BLaER1 (cell line): ENCODE measurements at regions not wholly inside any gene's neighbourhood (a gene's known extent, or its start where the extent isn't known, plus 50 kb on each side); places are given as distances from the start of the nearest gene placed in this dataset.

ENCODE experiments used
- H3K27ac ChIP-seq: shearing (Covaris generic); formaldehyde crosslinking; 2 replicates; pipeline ENCODE4 v1.8.1; 2022
- H3K27me3 ChIP-seq: shearing (Covaris generic); formaldehyde crosslinking; 2 replicates; pipeline ENCODE4 v1.8.1; 2022
- H3K36me3 ChIP-seq: shearing (Covaris generic); formaldehyde crosslinking; 2 replicates; pipeline ENCODE4 v1.8.1; 2022
- H3K4me1 ChIP-seq: shearing (Covaris generic); formaldehyde crosslinking; 2 replicates; pipeline ENCODE4 v1.8.1; 2022
- H3K4me2 ChIP-seq: shearing (Covaris generic); formaldehyde crosslinking; 2 replicates; pipeline ENCODE4 v1.8.1; 2022
- H3K4me3 ChIP-seq: shearing (Covaris generic); formaldehyde crosslinking; 2 replicates; pipeline ENCODE4 v1.8.1; 2022
- H3K9ac ChIP-seq: shearing (Covaris generic); formaldehyde crosslinking; 2 replicates; pipeline ENCODE4 v1.8.1; 2022
- H3K9me3 ChIP-seq: shearing (Covaris generic); formaldehyde crosslinking; 2 replicates; pipeline ENCODE4 v1.8.1; 2022
- H4K20me1 ChIP-seq: shearing (Covaris generic); formaldehyde crosslinking; 2 replicates; pipeline ENCODE4 v1.8.1; 2022
- Cebpa-rat ChIP-seq: shearing (Covaris generic); IDR thresholded peaks from 2 replicates; pipeline ENCODE4 v1.8.1; 2022

- peak overlapping the region; percentile 79 for H3K9ac ChIP-seq
Measured at GRCh38 chr9:6703898-6704639, 53.7 kb upstream of the KDM4C start.

DNA sequence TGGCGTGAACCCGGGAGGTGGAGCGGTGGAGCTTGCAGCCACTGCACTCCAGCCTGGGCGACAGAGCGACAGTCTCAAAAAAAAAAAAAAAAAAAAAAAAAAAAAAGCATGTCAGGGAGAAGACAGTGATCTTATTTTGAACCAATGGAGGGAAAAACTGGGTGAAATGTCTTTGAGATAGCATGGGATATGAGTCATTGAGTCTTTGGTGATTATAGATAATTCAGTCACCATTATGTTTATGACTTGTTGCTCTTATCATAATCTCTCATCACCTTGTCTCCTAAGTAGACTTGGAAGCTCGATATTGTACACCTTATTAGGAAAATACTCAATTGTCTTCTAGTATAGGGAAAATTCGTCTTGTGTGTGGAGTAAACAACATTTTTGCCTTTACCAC is 55.1 kb upstream of the KDM4C start:
- no peaks in the 10 kb centered on the region for H4K20me1 ChIP-seq
- peak overlapping the region; percentile 87 for H3K27ac ChIP-seq
- no peak for TF ChIP-seq Cebpa-rat
- H3K4me3 ChIP-seq = peak overlapping the region; percentile 71
- peaks cover 9% of the 10 kb centered on the region for H3K9me3 ChIP-seq
- H3K9ac ChIP-seq = peak overlapping the region; percentile 79
- no peaks in the 10 kb centered on the region for H3K27me3 ChIP-seq
- peaks cover 51% of the 10 kb centered on the region for H3K4me1 ChIP-seq
- peak overlapping the region; percentile 89 for H3K4me2 ChIP-seq
- H3K36me3 ChIP-seq = no peaks in the 10 kb centered on the region

More at GRCh38 chr9:6703898-6704639, 53.7 kb upstream of the KDM4C start:
- no peak for TF ChIP-seq Cebpa-rat
- Histone ChIP-seq H3K4me3 (peak overlapping the region; percentile 71), H3K4me2 (peak overlapping the region; percentile 89), H3K9me3 (peaks cover 20% of the 10 kb centered on the region), H3K36me3 (0 out of 2 replicates have a peak, but pooled peaks cover 4% of the 10 kb centered on the region), H3K4me1 (peaks cover 51% of the 10 kb centered on the region), H4K20me1 (no peaks in the 10 kb centered on the region), H3K27ac (peak overlapping the region; percentile 87), H3K27me3 (no peaks in the 10 kb centered on the region)

DNA sequence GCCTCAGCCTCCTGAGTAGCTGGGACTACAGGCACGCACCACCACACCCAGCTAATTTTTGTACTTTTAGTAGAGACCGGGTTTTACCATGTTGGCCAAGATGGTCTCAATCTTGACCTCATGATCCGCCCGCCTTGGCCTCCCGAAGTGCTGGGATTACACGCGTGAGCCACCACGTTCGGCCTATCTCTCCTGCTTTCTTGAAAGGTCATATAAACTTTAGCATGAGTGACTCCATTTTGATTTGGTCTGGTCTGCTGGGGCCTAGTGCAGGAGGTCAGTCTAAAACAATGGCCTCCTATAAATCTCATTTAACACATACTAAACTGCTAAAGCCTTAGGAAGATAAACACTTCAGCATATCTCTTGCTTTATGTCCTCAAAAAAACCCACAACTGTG is 50.6 kb upstream of the GLDC start:
- no peak for TF ChIP-seq Cebpa-rat
- Histone ChIP-seq H3K27ac (no peak overlapping the region), H3K4me1 (peaks cover 60% of the 10 kb centered on the region), H3K9me3 (no peaks in the 10 kb centered on the region), H3K4me2 (no peak overlapping the region), H3K9ac (no peak overlapping the region), H4K20me1 (no peaks in the 10 kb centered on the region), H3K4me3 (no peak overlapping the region), H3K36me3 (no peaks in the 10 kb centered on the region), H3K27me3 (no peaks in the 10 kb centered on the region)

DNA sequence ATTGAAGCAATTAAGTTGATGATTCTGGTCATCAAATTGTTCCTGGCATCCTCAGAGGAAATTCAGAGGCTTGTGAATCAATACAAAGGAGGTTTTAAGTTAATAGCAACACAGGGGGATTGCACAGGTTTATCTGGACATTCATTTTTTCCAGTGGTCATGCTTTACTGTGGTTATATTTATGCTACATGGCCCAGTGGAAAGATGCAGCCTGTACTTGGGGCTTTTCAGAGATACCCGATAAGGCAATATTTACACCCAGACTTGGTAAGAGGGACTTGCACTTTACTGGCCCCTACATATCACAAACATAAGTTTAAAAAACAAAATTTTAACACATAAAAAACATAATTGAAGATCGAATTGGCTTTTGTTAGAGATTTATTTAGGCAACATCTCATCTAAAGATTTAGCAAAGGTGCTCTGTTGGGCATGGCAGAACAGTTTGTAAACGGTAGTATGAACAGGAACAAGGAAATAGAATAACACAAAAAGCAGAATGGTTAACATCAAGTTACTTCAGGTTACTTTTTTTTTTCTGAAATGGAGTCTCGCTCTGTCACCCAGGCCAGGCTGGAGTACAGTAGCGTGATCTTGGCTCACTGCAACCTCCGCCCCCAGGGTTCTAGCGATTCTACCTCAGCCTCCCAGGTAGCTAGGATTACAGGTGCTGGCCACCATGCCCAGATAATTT is 49.7 kb upstream of the GLDC start:
- H3K36me3 ChIP-seq = no peaks in the 10 kb centered on the region
- H3K4me1 ChIP-seq = peaks cover 60% of the 10 kb centered on the region
- no peak for TF ChIP-seq Cebpa-rat
- no peaks in the 10 kb centered on the region for H4K20me1 ChIP-seq
- H3K4me3 ChIP-seq = no peak overlapping the region
- H3K4me2 ChIP-seq = no peak overlapping the region
- no peaks in the 10 kb centered on the region for H3K9me3 ChIP-seq
- H3K27me3 ChIP-seq = no peaks in the 10 kb centered on the region
- no peak overlapping the region for H3K9ac ChIP-seq
- peak overlapping the region; percentile 31; the same call in 1 of the 2 replicates for H3K27ac ChIP-seq
